HG03457 (cell line): ENCODE measurements at regions not wholly inside any gene's neighbourhood (a gene's known extent, or its start where the extent isn't known, plus 50 kb on each side); places are given as distances from the start of the nearest gene placed in this dataset.
"Not testable (repeated sequence)": the region's sequence is repeated elsewhere in the genome, so short reads cannot be mapped to it uniquely, and the experiment has no call there.

Source experiments
- ATAC-seq: cut with Tn5 transposase; IDR thresholded peaks from one replicate; pipeline ENCODE4 v1.9.1; 2021; ENCODE audit warnings: moderate number of reproducible peaks; ENCODE audit not compliant: unreplicated experiment

GRCh38 chr9:22170556-22170955 lies 161.5 kb upstream of the CDKN2B start:
- ATAC-seq, result no peak

- ATAC-seq, result no peak
Observed at GRCh38 chr9:22170990-22171670, 162.0 kb upstream of the CDKN2B start.

DNA sequence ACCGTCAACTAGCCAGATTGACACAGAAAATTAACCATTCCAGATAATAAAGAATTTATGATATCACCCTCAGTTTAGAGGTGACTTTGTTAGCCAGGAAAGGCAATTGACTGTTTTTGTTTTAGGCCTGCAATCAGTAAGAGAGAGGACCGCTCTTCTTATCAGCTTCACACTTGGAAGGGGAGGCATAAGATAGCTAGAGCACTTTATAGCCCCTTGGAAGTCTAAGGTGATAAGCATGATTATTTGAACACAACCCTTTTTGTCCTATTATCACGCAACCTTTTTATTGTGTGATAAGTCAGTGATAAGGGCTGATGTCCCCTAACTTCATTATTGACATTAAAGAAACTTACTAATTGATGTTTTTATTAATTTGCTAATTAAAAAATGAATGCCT lies 162.6 kb upstream of the CDKN2B start:
- no peak for ATAC-seq

- no peak for ATAC-seq
Observed at GRCh38 chr9:22173908-22174307, 164.8 kb upstream of the CDKN2B start.

DNA sequence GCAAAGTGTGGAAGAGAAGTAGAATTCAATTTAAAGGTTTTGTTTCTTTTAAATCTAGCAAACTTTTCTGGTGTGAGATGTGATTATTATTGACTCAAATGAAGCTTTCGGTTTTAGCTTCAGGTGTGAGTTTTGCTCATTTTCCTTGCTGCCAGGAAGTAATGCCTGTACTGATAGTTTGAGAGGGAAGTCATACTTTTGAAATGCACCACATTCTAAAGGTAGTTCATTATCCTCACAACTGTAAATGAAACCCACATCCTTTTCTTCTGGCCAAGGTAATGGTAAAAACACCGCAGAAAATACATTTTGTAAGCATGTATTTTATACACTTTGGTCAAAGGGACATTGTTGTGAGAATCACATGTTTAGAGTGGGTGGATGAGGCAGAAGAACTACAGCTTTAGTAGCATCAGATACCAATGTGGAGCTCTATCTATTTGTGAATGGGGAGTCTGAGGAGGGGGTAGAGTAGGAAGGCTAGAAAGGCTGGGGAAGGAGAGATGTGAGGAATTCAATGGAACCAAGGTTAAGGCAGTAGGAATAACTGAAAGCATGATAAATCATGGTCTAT lies 167.0 kb upstream of the CDKN2B start:
- no peak for ATAC-seq

GRCh38 chr9:22181021-22181420 lies 171.9 kb upstream of the CDKN2B start:
- not testable (repeated sequence) for ATAC-seq

- ATAC-seq, result no peak
Observed at GRCh38 chr9:22189471-22189870, 180.4 kb upstream of the CDKN2B start.

DNA sequence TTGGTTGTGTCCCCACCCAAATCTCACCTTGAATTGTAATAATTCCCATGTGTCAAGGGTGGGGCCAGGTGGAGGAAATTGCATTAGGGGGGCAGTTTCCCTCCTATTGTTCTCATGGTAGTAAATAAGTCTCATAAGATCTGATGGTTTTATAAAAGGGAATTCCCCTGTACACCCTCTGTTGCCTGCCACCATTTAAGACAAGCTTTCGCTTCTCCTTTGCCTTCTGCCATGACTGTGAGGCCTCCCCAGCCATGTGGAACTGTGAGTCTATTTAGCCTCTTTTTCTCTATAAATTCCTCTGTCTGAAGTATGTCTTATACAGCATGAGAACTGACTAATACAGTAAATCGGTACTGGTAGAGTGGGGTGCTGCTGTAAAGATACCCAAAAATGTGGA lies 187.9 kb upstream of the CDKN2B start:
- ATAC-seq, result peak; percentile 61

DNA sequence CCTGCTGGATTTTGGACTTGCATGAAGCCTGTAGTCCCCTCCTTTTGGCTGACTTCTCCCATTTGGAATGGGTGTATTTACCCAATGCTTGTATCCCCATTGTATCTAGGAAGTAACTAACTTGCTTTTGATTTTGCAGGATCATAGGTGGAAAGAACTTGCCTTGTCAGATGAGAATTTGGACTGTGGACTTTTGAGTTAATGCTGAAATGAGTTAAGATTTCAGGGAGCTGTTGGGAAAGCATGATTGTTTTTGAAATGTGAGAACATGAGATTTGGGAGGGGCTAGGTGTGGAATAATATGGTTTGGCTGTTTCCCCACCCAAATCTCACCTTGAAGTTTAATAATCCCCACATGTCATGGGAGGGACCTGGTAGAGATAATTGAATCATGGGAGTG lies 189.6 kb upstream of the CDKN2B start:
- no peak for ATAC-seq

GRCh38 chr9:22201256-22201655 lies 192.2 kb upstream of the CDKN2B start:
- no peak for ATAC-seq

- no peak for ATAC-seq
Observed at GRCh38 chr9:22203371-22204138, 194.4 kb upstream of the CDKN2B start.

DNA sequence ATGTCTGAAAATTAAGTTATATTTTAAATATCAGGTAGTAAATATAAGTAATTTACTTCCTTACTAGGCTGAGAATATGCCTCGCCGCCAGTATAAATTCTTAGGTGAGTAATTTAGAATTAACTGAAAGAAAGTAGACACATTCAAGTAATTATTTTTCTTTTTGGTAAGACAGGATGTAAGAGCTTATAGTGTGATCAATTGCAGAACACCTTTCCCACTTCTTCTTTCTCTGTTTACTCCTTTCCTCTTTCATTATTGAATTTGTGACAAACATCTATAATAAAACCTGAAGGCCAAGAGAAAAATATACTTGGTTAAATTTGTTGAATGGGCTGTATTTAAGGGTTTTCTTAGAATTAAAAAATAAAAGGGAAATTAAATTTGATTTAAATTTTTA lies 195.1 kb upstream of the CDKN2B start:
- ATAC-seq, result no peak

DNA sequence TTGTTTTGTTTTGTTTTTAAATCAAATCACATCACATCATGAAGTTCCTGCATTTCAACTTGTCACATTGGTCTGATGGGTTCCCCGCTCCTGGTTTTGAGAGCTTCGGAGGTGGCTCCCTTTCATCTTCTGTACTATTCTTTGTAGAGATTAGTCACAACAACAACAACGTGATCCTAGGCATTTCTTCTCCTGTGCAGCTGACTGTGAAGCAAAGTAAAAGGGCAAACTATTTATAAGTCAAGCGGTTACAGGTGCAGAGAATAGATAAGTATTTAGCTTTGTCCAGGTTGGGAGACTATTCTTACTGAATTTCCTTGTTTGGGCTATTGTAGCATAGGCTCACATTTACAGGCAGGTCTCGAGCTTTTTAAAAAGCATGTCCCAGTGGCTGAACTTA lies 197.7 kb upstream of the CDKN2B start:
- ATAC-seq, result no peak

GRCh38 chr9:22208846-22209585 lies 199.9 kb upstream of the CDKN2B start:
- ATAC-seq, result no peak

GRCh38 chr9:22210262-22210661 lies 201.2 kb upstream of the CDKN2B start:
- no peak for ATAC-seq

DNA sequence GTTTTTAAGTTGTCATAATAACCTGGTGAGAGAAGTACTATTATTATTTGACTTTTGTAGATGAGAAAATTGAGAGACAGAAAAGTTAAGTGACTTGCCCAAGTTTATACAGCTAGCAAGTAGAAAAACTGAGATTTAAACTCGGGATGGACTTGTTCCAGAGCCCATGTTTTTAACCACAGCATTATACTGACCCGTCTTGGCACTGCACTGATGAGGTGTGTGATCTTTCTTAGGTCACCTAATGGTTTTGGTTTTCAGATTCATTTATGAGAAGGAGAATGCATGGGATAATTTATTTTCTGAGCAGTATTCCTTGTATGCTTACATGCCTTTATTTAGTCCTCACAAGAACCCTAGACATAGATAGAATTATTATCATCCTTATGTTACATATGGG lies 201.8 kb upstream of the CDKN2B start:
- ATAC-seq, result no peak

DNA sequence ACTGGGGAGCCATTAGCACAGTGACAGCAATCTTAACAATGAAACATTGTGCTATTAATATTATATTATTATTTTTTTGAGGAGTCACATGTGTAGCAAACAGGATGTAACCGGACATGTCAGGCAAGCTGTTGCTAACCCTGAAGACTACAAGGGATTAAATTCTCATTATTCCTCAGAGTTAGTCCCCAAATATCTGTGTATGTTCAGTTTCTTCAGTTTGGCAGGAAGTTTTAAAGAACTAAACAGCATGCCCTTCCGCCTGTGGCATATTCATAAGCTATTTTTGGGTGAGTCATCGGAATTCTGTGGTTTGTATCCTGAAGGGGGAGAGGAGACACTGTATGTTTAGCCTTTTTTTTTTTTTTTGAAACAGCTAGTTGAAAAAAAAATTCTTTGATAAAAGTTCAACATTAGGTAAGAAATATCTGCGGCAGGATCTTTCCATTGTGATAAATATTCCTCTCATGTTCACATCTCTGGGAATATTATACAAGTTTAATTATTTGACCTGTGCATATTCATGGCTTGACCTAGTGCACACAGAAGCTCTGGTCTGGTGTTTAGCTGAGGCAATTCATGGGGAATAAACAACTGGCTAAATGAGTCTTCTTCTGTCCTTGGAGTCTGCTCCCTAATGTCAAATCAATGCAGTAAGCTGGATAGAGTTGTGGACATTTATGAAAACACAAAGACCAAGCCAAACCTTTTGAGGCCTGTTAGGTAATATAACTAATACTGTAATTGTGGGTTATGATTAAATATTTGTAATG lies 202.7 kb upstream of the CDKN2B start:
- no peak for ATAC-seq

- ATAC-seq, result no peak
Observed at GRCh38 chr9:22214021-22214420, 204.9 kb upstream of the CDKN2B start.

DNA sequence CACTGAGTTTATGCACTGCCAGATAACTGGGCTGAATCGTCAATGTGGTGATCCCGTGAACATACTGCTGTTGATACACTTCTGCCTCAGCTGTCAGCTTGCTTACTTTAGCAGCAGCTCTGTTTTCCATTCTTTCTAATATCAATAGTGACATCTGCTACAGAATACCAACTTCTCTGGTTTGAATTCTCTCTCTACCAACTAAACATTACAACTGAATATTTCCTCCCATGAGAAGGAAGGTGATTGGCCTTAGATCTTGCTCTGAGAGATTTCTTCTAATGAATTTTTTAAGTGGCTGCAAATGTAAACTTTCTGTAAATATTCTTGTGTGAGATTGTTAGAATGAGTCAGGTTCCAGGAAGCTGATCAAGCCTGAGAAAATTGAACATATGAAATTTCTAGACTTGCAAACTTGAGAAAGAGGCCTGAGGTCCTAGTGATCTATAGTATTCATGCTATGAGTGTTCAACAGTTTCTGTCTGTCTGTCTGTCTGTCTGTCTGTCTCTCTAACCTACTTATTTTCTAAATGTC lies 205.5 kb upstream of the CDKN2B start:
- ATAC-seq, result no peak

DNA sequence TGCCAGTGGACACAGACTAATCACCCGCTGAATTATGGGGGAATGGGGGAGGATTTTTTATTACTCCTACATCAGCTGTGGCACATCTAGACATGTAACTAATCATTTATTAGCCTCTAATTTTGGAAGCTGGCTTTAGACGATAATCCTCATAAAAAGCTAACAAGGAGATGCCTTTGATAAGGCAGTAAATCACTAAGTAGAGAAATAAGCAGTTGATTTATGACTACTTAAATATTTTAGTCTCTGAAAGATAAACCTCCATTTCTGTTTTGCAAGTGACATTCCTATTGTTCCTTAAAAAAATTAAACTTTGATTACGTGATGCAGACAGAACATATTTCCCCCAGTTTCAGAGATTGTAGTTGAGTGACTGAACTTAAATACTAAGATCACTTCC lies 206.4 kb upstream of the CDKN2B start:
- ATAC-seq, result no peak
